ENCODE measurements at regions not wholly inside any gene's neighbourhood (a gene's known extent, or its start where the extent isn't known, plus 50 kb on each side); places are given as distances from the start of the nearest gene placed in this dataset.
"Not testable (repeated sequence)": the region's sequence is repeated elsewhere in the genome, so short reads cannot be mapped to it uniquely, and the experiment has no call there.

- DNase-seq = no peak
These were observed 239.6 kb downstream of the SKIDA1 start for GRCh38 chr10:21285742-21286331.

GRCh38 chr10:21285207-21285606 lies 240.3 kb downstream of the SKIDA1 start:
- no peak for DNase-seq

- no peak for DNase-seq
These were observed 241.2 kb downstream of the SKIDA1 start for GRCh38 chr10:21284301-21284700.

- DNase-seq = not testable (repeated sequence)
These were observed 242.4 kb downstream of the SKIDA1 start for GRCh38 chr10:21283053-21283452.

- DNase-seq = no peak
These were observed 243.6 kb downstream of the SKIDA1 start for GRCh38 chr10:21281765-21282484.

- no peak for DNase-seq
These were observed 244.4 kb downstream of the SKIDA1 start for GRCh38 chr10:21280971-21281572.

GRCh38 chr10:21280037-21280436 lies 245.4 kb downstream of the SKIDA1 start:
- DNase-seq = no peak

- DNase-seq = no peak
These were observed 246.3 kb downstream of the SKIDA1 start for GRCh38 chr10:21279217-21279575.

- DNase-seq = peak; percentile 18
These were observed 246.8 kb downstream of the SKIDA1 start for GRCh38 chr10:21278491-21279216.

GRCh38 chr10:21273400-21273968 lies 252.0 kb downstream of the SKIDA1 start:
- DNase-seq = no peak

GRCh38 chr10:21272643-21273399 lies 252.7 kb downstream of the SKIDA1 start:
- DNase-seq = no peak

GRCh38 chr10:21270976-21271375 lies 254.5 kb downstream of the SKIDA1 start:
- no peak for DNase-seq

GRCh38 chr10:21269289-21269688 lies 256.2 kb downstream of the SKIDA1 start:
- no peak for DNase-seq

- no peak for DNase-seq
These were observed 259.9 kb downstream of the SKIDA1 start for GRCh38 chr10:21265622-21266021.

GRCh38 chr10:21264271-21264670 lies 261.2 kb downstream of the SKIDA1 start:
- DNase-seq = no peak

GRCh38 chr10:21263839-21264238 lies 261.6 kb downstream of the SKIDA1 start:
- no peak for DNase-seq

GRCh38 chr10:21263263-21263803 lies 262.1 kb downstream of the SKIDA1 start:
- DNase-seq = no peak

GRCh38 chr10:21261842-21262294 lies 263.6 kb downstream of the SKIDA1 start:
- DNase-seq = no peak

GRCh38 chr10:21260506-21261149 lies 264.9 kb downstream of the SKIDA1 start:
- DNase-seq = no peak

- DNase-seq = no peak
These were observed 265.4 kb downstream of the SKIDA1 start for GRCh38 chr10:21260066-21260465.

GRCh38 chr10:21257919-21258318 lies 267.6 kb downstream of the SKIDA1 start:
- no peak for DNase-seq

GRCh38 chr10:21257191-21257590 lies 268.3 kb downstream of the SKIDA1 start:
- no peak for DNase-seq
